ENCODE measurements at regions not wholly inside any gene's neighbourhood (a gene's known extent, or its start where the extent isn't known, plus 50 kb on each side); places are given as distances from the start of the nearest gene placed in this dataset.

DNA sequence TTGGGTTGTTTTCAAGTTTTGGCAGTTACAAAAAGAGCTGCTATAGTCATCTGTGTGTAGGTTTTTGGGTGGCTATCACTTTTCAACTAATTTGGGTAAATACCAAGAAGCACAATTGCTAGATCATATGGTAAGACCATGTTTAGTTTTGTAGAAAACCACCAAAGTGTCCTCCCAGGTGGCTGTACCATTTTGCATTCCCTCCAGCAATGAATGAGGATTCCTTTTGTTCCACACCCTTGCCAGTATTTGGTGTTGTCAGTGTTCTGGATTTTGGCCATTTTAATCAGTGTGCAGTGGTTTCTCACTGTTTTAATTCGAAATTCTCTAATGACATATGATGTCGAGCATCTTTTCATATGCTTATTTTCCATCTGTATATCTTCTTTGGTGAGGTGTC, 457.5 kb upstream of the ARID1B start:
- H3K4me1 ChIP-seq: no peaks in the 10 kb centered on the region
- TF ChIP-seq, protein P1, sequence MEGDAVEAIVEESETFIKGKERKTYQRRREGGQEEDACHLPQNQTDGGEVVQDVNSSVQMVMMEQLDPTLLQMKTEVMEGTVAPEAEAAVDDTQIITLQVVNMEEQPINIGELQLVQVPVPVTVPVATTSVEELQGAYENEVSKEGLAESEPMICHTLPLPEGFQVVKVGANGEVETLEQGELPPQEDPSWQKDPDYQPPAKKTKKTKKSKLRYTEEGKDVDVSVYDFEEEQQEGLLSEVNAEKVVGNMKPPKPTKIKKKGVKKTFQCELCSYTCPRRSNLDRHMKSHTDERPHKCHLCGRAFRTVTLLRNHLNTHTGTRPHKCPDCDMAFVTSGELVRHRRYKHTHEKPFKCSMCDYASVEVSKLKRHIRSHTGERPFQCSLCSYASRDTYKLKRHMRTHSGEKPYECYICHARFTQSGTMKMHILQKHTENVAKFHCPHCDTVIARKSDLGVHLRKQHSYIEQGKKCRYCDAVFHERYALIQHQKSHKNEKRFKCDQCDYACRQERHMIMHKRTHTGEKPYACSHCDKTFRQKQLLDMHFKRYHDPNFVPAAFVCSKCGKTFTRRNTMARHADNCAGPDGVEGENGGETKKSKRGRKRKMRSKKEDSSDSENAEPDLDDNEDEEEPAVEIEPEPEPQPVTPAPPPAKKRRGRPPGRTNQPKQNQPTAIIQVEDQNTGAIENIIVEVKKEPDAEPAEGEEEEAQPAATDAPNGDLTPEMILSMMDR (IDR thresholded peaks at IDR 0.05): no peak
- TF ChIP-seq POLR2A (IDR thresholded peaks at IDR 0.05): no peak
- H3K27ac ChIP-seq: no peak overlapping the region
- intact Hi-C loops (cut with DNase I): no loop called here
- no peaks in the 10 kb centered on the region for H3K36me3 ChIP-seq
- ATAC-seq (no peak), DNase-seq (no peak)
- no peaks in the 10 kb centered on the region for H3K9me3 ChIP-seq
- H3K4me3 ChIP-seq: no peak overlapping the region
- H3K27me3 ChIP-seq: no peaks in the 10 kb centered on the region
- 18% methylated on average over 2 of the region's 2 CpGs for WGBS (ENCODE audit: insufficient coverage, low coverage, low lambda C conversion rate, missing lambda C conversion rate)

DNA sequence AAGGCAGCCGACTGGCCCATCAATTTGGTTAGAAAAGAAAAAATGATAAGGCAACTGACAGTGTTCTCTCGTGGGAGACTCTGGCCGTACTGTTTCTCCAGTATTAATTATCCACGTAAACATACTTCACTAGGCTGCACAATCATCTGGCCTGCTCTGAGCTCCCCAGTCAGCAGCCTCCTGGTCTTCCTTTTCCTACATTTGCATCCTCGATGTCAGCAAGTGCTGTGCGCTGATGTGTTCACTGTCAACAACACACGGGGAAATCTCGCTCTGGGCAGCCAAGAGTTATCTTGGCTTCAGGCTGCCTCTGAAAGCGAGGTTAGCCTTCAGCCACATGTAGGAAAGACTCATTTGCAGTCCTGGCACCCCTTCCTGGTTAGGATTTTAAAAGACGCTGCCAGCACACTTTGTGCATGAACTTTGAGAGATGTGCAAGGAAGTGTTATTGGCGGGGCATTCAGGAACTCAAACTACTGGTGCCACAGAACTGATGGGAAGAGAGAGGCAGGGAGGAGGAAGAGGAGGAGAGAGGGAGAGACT, 460.5 kb upstream of the ARID1B start:
- H3K27me3 ChIP-seq: no peaks in the 10 kb centered on the region
- no peak for ATAC-seq
- no peak for DNase-seq
- intact Hi-C loops (cut with DNase I): no loop called here
- 59% methylated on average over 11 of the region's 11 CpGs for WGBS (ENCODE audit: insufficient coverage, low coverage, low lambda C conversion rate, missing lambda C conversion rate)
- H3K9me3 ChIP-seq: no peaks in the 10 kb centered on the region
- H3K4me1 ChIP-seq: no peaks in the 10 kb centered on the region
- H3K36me3 ChIP-seq: no peaks in the 10 kb centered on the region
- no peak overlapping the region for H3K27ac ChIP-seq
- no peak overlapping the region for H3K4me3 ChIP-seq
- TF ChIP-seq POLR2A (IDR thresholded peaks at IDR 0.05): no peak
- TF ChIP-seq, protein P1 (IDR thresholded peaks at IDR 0.05): no peak

DNA sequence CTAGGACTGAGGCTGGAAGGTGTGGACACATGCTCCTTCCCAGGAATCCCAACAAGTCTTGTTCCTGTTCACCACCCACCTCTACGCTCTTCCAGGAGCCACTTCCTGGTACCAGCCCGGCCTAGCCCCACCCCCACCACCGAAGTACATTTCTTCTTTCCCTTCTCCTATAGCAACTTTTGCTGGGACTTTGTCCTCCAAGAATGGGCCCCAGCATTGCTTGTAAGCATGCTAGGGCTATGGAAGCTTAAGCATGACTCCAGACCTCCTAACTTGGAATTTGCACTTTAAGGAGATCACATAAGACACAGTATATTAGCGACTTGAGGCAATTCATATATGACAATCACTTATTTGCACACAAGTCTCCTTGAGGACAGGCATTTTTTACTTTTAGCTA, 462.0 kb upstream of the ARID1B start:
- WGBS (ENCODE audit: insufficient coverage, low coverage, low lambda C conversion rate, missing lambda C conversion rate): 55% methylated on average over 4 of the region's 4 CpGs
- DNase-seq (no peak), ATAC-seq (no peak)
- TF ChIP-seq, protein P1 (IDR thresholded peaks at IDR 0.05): no peak
- TF ChIP-seq POLR2A (IDR thresholded peaks at IDR 0.05): no peak
- Histone ChIP-seq H3K36me3 (no peaks in the 10 kb centered on the region), H3K27me3 (no peaks in the 10 kb centered on the region), H3K27ac (no peak overlapping the region), H3K9me3 (no peaks in the 10 kb centered on the region), H3K4me3 (no peak overlapping the region), H3K4me1 (no peaks in the 10 kb centered on the region)
- intact Hi-C loops (cut with DNase I): no loop called here

DNA sequence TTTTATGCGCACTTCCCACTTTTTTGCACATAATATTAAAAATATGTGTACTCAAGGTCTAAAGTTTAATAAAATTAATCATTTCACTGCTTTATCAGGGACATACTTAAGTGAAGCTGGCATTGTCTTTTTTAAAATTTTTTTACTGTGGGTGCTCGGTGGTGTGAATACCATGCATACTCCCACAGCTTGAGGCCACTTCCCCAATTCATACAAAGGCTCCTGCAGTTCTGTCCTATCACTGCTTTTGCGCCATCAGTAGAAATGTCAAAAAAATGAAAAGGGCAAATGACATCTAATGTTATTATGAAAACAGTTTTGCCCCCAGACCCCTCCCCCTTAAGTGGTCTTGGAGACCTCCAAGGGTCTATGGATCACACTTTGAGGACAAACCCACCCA, 464.1 kb upstream of the ARID1B start:
- Histone ChIP-seq H3K27me3 (no peaks in the 10 kb centered on the region), H3K9me3 (no peaks in the 10 kb centered on the region), H3K4me1 (no peaks in the 10 kb centered on the region), H3K36me3 (no peaks in the 10 kb centered on the region), H3K4me3 (no peak overlapping the region), H3K27ac (no peak overlapping the region)
- no peak for TF ChIP-seq POLR2A (IDR thresholded peaks at IDR 0.05)
- TF ChIP-seq, protein P1 (IDR thresholded peaks at IDR 0.05): no peak
- 81% methylated on average over 3 of the region's 3 CpGs for WGBS (ENCODE audit: insufficient coverage, low coverage, low lambda C conversion rate, missing lambda C conversion rate)
- DNase-seq (no peak), ATAC-seq (no peak)
- intact Hi-C loops (cut with DNase I): no loop called here

DNA sequence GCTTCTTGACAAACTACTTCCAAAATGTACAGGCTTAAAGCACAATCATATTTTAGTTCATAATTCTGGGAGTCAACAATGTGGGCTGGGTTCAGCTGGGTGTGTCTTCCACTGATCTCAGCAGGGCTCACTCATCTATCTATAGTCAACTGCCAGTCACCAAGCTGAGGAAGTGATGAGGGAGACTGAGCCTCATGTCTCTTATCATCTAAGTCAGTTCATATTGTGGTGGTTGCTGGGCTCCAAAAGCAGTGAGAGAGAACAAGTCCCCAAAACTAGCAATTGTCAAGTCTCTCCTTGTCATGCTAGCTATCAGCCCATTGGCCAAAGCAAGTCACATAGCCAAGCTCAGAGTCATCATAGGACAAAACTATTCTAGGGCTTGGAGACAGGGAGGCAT, 465.9 kb upstream of the ARID1B start:
- intact Hi-C loops (cut with DNase I): no loop called here
- no peak overlapping the region for H3K27ac ChIP-seq
- H3K4me1 ChIP-seq: no peaks in the 10 kb centered on the region
- DNase-seq (no peak), ATAC-seq (no peak)
- no peaks in the 10 kb centered on the region for H3K27me3 ChIP-seq
- TF ChIP-seq, protein P1 (IDR thresholded peaks at IDR 0.05): no peak
- TF ChIP-seq POLR2A (IDR thresholded peaks at IDR 0.05): no peak
- no peaks in the 10 kb centered on the region for H3K36me3 ChIP-seq
- no peak overlapping the region for H3K4me3 ChIP-seq
- no peaks in the 10 kb centered on the region for H3K9me3 ChIP-seq
